ELF-1 (cell line): ENCODE measurements at regions not wholly inside any gene's neighbourhood (a gene's known extent, or its start where the extent isn't known, plus 50 kb on each side); places are given as distances from the start of the nearest gene placed in this dataset.
A peak's percentile ranks its signal among the peaks of the same experiment; 100 is the strongest.

Experiments used
- DNase-seq: peaks from one replicate; pipeline ENCODE4 v3.0.0-alpha.2; 2016; ENCODE audit warnings: low read depth, low spot score

DNA sequence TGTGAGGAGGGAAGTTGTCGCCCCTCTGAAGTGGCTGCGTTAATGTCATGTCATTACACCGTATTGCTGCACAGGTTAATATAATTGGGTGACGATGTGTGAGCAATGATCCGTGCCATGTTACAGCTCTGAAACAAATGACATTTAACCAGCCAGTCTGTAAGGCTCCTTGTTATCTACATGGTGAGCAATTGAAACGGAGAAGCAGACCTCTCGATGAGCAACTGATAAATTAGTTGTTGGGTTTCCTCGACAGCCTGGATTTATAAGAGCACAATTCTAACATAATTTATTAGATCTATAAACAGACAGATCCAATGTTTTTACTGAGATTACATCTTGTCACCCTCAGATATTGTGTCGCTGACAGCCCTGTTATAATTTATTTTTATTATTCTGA is 49.9 kb upstream of the MAFB start:
- no peak for DNase-seq

DNA sequence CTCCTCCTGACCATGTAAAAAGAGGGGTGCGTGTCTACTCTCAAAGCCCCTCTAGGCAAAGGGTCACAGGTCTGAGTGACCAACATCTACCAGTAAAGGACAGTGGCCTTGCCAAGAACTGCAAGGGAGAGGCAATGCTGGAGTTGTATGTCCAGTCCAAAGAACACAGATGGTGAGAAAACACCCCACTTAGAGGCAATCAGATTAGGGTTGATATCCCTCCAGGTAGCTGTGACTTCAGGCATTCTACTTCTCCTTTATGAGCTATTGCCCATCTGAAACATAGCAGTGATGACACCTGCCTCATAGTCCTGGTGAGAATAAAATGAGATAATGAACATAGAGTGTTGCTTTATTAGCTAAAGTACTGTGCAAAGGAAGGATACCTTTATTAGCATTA is 50.8 kb upstream of the MAFB start:
- DNase-seq = no peak

DNA sequence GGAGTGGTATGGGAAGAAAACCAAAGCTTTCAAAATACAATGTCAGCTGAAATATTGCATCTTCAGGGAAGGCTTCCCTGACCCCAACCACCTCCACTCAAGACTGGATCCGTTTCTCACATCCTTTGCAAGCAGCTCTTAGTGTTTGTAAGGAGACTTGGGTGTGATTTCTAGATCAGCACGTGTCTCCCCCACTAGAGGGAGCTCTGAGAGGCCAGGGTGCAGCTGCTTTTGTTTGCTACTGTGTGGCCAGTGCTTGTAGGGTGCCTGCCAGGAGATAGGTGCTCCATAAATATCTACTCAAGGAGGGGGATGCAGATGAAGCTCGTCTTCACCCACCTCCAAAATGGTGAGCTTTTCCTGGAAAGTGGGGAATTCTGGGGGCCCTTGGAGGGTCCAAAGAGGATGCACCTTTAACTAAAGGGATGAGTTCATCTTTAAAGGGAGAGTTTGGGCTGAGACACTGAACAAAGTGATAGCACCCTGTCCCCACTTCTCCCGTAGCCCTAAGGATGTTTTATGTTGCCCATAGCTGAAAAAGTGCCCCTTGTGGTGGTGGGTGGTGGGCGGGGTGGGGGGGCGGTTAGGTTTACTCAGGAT is 52.6 kb upstream of the MAFB start:
- DNase-seq = peak; percentile 68

DNA sequence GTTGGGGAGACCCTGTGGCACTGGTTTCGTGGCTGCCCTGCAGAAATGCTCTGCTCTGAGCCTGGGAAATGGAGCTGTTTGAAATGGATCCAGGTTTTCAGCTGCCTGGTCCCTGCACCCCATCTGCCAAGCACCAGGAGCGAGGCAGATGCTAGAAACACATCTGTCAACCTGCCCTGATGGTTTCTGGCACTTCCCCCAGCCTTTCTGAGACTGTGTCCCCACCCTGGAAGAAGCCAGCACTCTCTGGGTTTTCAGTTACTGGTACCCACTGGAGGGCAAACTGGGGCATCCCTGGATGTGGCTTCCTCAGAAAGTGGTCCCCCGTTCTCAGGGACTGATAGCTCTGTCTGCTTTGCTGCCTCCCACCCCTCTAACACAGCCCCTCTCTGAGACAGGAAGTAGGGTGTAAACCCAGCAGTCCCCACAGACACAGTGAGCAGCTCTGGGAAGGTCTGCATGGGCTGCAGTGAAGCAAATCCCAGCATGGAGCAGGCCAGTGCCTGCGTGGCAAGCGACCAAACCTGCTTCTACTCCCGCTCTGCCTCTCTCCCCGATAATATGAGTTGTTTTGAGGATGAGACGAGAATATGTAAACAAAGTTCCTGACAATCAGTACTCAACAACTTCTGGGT is 54.2 kb upstream of the MAFB start:
- DNase-seq = no peak

DNA sequence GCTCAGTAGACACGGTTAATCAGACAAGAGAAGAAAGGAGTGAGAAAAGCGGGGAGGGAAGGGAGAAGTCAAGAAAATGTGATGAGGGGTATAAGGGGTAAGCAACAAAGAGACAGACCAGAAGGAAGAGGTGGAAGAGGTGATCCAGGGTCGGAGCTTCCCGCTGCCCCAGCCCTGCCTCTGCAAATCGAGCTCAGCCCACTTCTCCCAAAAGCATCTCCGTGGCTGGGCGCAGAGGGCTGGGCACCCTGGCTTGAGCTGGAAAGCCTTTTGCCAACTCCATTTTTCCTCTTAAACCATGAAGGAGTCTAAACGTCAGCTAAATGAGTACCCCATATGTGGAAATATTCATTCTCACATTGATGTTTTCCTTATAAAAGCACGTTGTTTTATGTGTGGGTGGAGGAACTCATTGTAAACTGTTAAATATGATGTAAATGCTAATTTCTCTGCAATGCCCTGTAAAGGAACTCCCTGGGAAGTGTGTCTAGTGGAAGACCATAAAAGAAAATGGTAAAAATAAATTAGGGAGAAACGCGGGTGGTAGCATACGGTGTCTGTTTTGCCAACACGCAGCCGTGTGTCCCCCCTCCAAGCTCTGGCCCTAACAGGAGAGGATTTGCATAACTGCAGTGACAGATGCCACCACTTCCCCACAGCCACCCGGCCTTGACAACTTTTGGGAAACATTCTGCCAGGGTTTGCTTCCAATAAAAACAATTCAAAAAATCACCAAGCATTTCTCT is 55.2 kb upstream of the MAFB start:
- no peak for DNase-seq

DNA sequence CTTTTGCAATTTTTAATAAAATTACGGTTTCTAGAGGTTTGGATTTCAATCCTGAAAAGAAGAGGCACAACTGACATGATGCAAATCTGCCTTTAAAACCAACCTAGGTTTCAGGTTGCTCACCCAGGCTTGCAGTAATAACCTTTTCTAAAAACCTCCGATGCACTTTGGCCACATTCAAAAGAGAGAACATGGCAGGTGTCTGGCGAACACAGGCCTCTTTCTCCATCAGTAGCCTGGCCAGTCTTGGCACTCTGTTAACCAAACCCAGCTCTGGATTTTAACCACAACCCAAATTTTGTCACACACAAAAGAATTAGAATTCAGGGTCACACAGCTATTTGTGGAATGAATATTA is 55.8 kb upstream of the MAFB start:
- no peak for DNase-seq

DNA sequence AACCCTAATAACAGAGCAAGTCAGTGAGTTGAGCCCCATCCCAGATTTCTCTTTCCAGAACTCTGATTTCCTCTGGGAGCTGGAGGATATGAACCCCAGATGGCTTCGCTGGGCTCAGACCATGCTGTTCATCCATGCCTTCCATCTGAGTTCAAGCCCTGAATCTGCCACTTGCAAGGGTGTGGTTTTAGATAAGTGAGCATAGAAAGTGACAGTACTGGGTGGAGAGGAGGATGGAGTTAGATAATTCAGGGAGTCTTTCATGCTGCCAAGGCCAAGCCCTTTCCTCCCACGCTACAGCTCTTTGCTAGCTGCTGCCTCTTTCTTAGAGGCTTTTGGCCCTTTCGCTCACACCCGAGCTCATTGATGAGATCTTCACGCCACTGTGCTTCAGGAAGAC is 57.2 kb upstream of the MAFB start:
- DNase-seq = no peak

DNA sequence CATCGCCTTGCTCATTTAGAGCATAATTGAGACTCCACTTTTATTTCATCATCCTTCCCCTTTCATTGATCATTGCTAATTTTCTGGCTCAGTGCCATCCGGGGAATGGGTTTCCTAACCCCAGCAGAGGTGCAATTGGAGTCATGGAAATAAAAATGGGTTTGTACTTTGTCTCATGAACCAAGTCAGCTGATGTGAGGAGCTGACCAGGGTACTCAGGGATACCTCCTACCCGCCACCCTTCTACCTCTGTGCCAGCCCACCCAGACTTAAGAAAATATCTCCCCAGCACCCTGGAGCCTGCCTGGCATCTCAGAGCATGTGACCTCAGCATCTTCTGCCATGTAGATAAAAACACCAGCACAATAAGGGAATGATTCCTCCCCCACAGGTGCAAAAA is 59.1 kb upstream of the MAFB start:
- no peak for DNase-seq

DNA sequence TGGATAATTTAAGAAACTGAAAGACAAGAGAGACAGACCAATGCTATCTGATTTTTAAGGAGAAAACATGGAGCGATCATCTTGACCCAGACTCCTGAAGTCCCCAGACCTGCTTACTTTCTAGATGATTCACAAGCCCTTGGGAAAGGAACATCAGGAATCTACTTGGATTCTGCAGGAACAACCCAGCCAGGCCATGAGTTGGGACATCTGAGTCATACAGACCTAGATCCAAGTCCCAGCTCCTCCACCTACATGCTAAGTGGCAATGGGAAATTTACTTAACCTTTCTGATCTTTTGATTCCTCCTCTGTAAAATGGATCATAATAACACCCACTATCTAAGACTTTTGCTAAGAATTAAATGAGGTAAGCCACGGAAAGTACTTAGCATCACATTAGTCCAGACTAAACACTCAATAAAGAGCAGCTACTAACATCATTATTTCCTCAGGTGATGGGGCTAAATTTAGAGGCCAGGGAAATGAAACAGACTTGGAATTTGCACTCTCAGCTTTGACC is 61.0 kb upstream of the MAFB start:
- DNase-seq = no peak

DNA sequence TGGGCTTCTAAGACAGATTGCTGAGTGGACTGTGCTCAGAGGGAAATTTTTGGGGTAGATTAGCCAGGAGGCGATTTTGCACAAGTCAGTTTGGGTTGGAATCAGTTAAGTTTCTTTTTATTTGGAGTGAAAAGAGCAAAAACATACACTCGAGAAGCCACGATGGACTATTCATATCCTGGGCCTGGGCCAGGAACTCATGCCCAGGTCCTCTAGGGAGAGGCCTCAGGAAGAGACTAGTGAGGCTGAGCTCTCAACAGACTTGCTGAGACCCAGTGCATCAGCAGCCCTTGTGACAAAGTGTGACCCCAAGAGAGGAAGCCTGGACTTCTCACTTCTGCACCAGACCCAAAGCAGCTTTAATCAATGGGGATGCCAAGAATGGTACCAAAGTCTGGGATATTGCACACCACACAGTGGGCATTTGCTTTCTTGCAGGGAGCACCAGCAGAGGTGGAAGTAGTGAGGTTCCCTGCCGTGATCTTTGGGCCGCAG is 61.6 kb upstream of the MAFB start:
- DNase-seq = no peak

DNA sequence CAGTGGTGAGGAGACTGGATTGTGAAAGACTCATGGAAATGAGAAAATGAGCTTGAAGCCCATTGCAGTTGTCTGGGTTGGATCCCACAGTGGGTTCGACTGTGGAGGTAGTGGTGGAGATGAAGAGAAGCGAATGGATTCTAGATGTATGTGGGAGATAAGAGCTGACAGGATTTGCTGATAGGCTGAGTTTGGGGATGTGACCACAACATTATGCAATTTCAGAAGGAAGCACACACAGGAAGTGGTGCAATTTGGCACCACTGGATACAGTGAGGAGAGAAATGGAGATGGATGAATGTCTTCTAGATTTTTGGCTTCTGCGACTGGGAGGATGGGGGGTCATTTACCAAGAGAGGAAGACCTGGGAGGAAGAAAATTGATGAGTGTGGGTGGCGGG is 64.4 kb upstream of the MAFB start:
- no peak for DNase-seq

DNA sequence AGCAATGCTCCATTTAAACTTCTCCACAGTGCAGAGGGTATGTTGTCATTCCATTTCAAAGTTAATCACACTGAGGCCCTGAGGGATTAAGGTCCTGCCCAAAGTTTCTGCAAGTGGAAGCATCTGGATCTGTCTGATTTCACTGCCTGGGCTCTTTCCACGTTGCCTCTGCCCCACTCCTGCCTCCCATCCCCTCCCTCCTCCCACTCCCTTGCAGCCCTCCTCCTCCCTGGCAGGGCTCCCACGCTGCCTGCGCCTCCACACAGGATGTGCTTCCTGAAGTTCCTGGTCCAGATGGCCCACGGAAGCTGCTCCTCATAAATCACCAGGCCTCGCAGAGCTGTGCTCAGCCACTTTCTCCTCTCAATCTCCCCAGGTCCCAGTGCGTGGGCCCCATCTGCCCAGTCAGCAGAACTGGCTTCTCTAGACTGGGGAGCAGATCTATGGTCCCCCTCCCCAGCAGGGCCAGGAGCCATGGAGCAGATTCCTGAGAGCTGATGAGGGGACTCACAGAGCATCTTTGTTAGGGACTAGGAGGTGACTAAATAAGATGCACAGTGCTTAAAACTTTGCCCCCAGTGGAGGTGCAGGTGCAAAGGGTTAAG is 65.4 kb upstream of the MAFB start:
- no peak for DNase-seq

DNA sequence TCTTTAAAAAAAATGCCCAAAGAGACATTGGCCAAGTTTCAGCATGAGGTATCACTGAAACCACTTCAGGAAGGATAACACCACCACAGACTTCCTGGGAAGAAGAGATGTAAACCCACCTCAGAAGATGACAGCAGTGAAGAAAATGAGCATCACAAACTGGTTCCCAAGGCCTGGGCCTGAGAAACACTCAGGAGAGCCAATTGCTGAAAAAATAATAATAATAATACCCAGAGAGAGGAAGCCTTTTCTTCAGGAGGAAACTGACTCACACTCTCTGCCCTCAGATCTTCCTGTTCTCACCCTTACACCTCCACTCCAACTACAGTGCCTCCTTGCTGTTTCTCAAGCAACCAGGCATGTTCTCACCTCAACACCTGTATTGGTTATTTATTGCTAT is 68.1 kb upstream of the MAFB start:
- no peak for DNase-seq

DNA sequence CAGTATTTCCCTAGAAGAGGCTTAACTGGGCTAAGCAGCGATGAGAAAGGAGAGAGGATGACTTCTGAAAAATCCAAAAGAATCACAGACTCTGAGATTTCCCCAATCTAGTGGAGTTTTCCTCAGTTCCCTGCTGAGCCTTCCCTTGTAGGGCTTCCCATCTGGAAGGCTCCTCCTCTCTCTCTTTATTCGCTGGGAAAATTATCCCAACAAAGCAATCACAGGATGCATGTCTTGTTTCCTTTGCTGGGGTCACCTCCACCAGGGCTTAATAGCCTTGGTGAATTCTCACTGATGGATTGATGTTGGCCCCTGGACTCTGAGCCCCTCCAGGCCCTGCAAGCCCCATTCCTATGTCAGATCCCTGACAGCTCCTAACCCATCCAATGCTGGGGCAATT is 69.8 kb upstream of the MAFB start:
- no peak for DNase-seq

DNA sequence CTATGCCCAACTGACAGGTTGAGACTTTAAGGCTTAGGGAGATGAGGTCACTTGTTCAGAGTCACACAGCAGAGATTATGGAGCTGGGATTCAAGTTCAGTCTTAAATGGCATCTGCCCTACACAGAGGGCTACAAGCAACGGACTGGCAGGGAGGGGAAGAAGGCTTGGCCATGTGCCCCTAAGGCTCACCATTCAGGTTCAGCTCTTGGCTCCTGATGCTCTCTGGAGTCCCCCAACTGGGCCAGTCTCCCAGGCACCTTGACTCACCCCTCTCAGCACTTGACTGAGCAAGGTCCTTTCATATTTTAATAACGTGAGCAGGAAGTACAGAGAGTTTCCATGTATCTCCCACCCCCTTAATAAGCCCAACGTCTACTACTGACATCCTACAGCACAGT is 71.4 kb upstream of the MAFB start:
- DNase-seq = no peak

DNA sequence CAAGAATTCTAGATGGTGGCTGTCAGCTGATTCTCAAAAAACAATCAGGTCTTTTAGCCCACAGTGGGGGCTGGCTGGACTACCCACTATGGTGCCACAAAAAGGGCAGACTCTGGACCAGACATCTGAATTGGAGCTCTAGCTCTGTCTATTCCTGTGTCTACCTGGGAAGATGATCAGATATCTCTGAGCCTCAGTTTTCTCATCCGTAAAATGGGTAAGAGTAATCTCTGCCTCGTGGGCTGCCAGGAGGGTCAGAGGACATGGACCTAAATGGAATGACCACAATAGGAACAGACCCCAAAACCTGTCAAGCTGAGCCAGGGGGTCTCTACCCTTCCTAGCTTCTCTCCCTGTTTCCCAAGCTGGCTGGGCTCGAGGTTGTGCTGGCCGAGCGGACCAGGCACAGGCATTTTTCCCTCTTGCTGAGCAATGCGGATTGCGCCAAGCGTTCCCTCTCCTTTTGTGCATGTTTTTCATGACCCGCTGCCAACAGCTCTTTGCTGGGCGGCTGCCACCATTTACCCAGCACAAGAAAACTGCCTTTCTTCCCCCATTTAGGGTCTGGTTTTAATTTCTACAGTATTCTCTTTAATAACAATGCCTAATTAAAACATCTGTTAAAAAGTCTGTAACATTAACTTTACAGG is 74.7 kb upstream of the MAFB start:
- no peak for DNase-seq

DNA sequence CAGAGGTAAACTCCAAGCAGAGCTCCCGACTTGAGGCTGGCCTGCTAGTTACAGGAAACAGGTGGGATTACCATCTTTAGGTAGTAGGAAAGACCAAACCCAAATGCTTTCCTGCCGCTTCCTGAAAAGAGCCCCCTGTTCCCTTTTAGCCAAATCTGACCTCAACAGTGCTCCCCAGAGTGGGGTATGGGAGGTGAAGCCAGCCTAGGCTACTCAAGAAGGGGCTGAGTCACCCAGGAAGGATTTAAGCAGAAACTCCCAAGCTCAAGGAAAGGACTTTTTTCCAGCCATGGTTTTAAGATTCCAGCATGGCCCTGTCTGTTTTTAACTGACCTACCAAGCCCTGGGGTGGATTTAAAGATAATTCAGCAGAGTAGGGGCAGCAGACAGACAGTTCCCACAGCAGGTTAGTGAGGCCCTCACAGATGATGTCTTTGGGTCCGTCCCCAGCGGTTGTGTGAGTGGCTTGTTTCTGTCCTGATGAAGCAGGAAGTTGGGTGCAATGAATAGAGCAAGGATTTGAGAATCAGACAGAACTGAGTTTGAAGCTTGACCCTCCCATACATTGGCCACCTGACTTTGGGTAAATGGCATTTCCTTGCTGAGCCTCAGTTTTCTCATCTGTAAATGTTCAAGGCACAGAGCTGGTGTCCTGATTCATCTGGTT is 76.9 kb upstream of the MAFB start:
- no peak for DNase-seq

DNA sequence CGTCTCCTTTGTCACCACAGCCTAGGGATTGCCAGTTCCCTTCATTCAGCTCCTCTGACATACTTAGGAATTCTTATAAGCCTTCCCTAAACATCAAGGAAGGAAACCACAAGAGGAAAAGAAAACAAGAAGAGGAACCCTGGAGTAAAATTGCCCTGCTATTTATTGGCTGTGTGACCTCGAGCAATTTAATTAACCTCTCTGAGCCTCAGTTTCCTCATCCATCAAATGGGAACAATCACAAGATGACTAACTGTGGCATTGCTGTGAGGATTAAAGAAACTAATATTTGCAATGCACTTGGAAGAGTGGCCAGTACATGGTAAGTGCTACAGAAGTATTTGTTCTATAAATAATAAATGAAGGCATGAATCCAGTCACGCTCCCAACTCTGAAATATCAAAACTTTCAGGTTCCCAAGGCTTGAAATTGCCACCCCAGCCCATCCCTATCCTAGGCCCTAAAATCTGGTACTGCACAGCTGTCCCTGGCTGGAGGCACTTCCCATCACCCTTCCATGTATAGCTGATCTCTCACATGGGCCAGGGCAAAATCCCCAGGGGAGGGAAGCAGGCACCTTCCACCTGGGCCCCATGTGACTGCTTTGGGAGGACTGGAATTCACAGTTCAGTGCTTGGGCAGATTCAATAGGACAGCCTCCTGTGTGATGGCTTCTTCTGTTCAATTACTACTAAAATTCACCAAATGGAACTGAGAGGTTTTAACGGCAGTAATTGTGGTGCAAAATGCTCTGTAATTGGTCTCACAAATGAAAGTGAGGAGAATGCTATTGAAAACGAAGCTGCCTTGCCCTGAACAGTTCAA is 78.0 kb upstream of the MAFB start:
- no peak for DNase-seq

DNA sequence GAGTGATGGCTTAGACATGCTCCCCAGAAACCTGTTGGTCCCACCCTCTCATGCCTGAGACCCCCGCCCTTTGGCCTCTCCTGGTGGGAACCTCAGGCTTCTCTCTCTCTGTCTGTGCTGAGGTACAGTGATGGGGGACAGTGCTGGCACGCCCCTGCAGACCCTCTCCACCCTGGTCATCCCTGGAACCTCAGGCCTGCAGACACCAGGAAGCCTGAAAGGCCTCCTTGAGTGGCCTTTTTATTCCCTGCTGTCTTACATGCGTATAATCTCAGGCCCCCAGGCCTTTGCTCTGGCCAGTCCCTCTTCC is 78.5 kb upstream of the MAFB start:
- DNase-seq = no peak

DNA sequence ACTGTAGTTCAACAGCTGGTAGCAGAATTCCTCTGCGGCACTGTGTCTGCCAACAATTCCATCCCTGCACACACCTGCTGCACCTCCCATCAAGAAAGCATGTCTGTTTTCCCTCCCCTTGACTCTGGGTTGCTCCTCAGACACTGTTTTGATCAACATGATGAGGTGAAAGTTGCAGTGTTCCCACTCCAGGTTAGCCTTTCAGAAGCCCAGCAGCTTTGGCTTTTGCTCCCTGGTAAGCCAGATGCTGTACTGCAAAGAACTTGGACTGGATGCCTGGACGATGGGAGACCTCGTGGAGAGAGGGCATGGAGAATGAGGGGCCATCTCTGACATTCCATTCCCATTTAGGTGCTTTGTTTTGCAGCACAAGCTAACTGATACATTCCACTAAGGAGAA is 79.1 kb upstream of the MAFB start:
- DNase-seq = no peak
